Testis (tissue), 2 donors: ENCODE measurements at regions not wholly inside any gene's neighbourhood (a gene's known extent, or its start where the extent isn't known, plus 50 kb on each side); places are given as distances from the start of the nearest gene placed in this dataset.

Source experiments
- POLR2A ChIP-seq: fragments of 450-650 bp; IDR thresholded peaks from one replicate; pipeline ENCODE4 v1.6.1; 2017; ENCODE audit warnings: antibody characterized with exemption, mild to moderate bottlenecking, moderate library complexity
- TF ChIP-seq, protein P1 (sequence below), 3 experiments: fragments of 450-650 bp in 2 of 3; fragments of 200-600 bp in 1 of 3; sonication (generic) in 1 of 3; IDR thresholded peaks; one replicate each; pipeline ENCODE4 v1.5.1; 2016 to 2019; ENCODE audit warnings: antibody characterized with exemption in 3 of 3, mild to moderate bottlenecking in 2 of 3, moderate library complexity in 1 of 3

DNA sequence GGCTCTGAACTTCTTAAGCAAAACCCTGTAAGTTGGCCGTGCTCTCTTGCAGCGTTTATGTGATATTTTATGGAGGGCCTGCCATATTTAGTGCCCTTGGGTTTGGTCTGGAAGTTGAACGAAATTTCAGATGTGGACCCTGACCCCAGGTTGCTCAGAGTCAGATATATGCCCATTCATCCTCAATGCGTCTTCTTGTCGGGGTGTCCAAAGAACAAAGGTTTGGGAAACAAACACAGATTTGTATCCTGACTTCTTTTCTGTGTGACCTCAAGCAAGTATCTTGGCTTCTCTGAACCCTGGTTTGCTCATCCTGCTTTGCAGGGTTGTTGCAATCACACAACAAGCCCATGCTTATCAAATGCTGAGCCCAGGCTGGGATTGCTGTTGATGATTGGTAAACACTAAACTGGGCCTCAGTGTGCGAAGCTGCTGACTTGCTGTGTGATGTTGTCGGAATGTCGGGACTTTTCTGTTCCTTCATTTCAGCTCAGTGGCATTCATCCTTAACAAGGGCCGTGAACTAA, 103.5 kb upstream of the PTPN1 start:
- TF ChIP-seq POLR2A = no peak
- TF ChIP-seq, protein P1, sequence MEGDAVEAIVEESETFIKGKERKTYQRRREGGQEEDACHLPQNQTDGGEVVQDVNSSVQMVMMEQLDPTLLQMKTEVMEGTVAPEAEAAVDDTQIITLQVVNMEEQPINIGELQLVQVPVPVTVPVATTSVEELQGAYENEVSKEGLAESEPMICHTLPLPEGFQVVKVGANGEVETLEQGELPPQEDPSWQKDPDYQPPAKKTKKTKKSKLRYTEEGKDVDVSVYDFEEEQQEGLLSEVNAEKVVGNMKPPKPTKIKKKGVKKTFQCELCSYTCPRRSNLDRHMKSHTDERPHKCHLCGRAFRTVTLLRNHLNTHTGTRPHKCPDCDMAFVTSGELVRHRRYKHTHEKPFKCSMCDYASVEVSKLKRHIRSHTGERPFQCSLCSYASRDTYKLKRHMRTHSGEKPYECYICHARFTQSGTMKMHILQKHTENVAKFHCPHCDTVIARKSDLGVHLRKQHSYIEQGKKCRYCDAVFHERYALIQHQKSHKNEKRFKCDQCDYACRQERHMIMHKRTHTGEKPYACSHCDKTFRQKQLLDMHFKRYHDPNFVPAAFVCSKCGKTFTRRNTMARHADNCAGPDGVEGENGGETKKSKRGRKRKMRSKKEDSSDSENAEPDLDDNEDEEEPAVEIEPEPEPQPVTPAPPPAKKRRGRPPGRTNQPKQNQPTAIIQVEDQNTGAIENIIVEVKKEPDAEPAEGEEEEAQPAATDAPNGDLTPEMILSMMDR (IDR thresholded peaks at IDR 0.05) = no peak
